MM.1S (cell line): ENCODE measurements at regions not wholly inside any gene's neighbourhood (a gene's known extent, or its start where the extent isn't known, plus 50 kb on each side); places are given as distances from the start of the nearest gene placed in this dataset.

ENCODE experiments used
- DNase-seq: peaks from one replicate; pipeline ENCODE4 v3.0.0-alpha.2; 2015
- H2AFZ ChIP-seq: fragments of 300-600 bp; sonication (generic); 2 replicates; pipeline ENCODE4 v1.6.0; 2016; ENCODE audit warnings: antibody characterized with exemption, low read length
- H3F3A ChIP-seq: fragments of 300-600 bp; sonication (generic); 2 replicates; pipeline ENCODE4 v1.6.1; 2016; ENCODE audit warnings: mild to moderate bottlenecking, antibody characterized with exemption, low read length, moderate library complexity, mixed read lengths; ENCODE audit not compliant: insufficient read depth
- H3K27ac ChIP-seq: fragments of 300-600 bp; sonication (generic); 2 replicates; pipeline ENCODE4 v1.5.1; 2016; ENCODE audit warnings: mild to moderate bottlenecking, low read length
- H3K27me3 ChIP-seq: fragments of 300-600 bp; sonication (generic); replicated peaks from 2 replicates; pipeline ENCODE4 v1.6.0; 2016; ENCODE audit warnings: low read length; ENCODE audit not compliant: insufficient read depth
- H3K36me3 ChIP-seq: fragments of 300-600 bp; sonication (generic); replicated peaks from 2 replicates; pipeline ENCODE4 v1.6.1; 2016; ENCODE audit warnings: mild to moderate bottlenecking, low read length, mixed read lengths; ENCODE audit not compliant: insufficient read depth
- H3K4me1 ChIP-seq: fragments of 300-600 bp; sonication (generic); 2 replicates; pipeline ENCODE4 v1.6.1; 2016; ENCODE audit warnings: low read length, mixed read lengths
- H3K4me2 ChIP-seq: fragments of 300-600 bp; sonication (generic); 2 replicates; pipeline ENCODE4 v1.6.0; 2016; ENCODE audit warnings: low read depth, low read length
- H3K4me3 ChIP-seq: fragments of 300-600 bp; sonication (generic); 2 replicates; pipeline ENCODE4 v1.5.1; 2016; ENCODE audit warnings: low read length, mixed read lengths
- H3K79me2 ChIP-seq: fragments of 300-600 bp; sonication (generic); 2 replicates; pipeline ENCODE4 v1.6.1; 2016; ENCODE audit warnings: mixed run types, low read length, mixed read lengths
- H3K9ac ChIP-seq: fragments of 300-600 bp; sonication (generic); 2 replicates; pipeline ENCODE4 v1.6.1; 2016; ENCODE audit warnings: low read length, mixed read lengths
- H3K9me2 ChIP-seq: fragments of 300-600 bp; sonication (generic); replicated peaks from 2 replicates; pipeline ENCODE4 v1.6.1; 2016; ENCODE audit warnings: mild to moderate bottlenecking, low read length, mixed read lengths; ENCODE audit not compliant: insufficient read depth
- H3K9me3 ChIP-seq: fragments of 300-600 bp; sonication (generic); replicated peaks from 2 replicates; pipeline ENCODE4 v1.6.1; 2016; ENCODE audit warnings: mild to moderate bottlenecking, low read length, mixed read lengths; ENCODE audit not compliant: insufficient read depth
- H4K20me1 ChIP-seq: fragments of 300-600 bp; sonication (generic); 2 replicates; pipeline ENCODE4 v1.6.1; 2016; ENCODE audit warnings: mild to moderate bottlenecking, low read length, moderate library complexity, mixed read lengths; ENCODE audit not compliant: insufficient read depth
- CTCF ChIP-seq: fragments of 300-600 bp; sonication (generic); IDR thresholded peaks from 2 replicates; pipeline ENCODE4 v1.5.1; 2016; ENCODE audit warnings: antibody characterized with exemption, low read length, mixed read lengths
- EZH2 ChIP-seq: fragments of 300-600 bp; sonication (generic); optimal IDR thresholded peaks from 2 replicates; pipeline ENCODE3; 2017; ENCODE audit warnings: low read depth, mild to moderate bottlenecking, antibody characterized with exemption, low read length, mixed read lengths
- EZH2phosphoT487 ChIP-seq: fragments of 300-600 bp; sonication (generic); IDR thresholded peaks from 2 replicates; pipeline ENCODE4 v1.6.1; 2018; ENCODE audit warnings: antibody characterized with exemption, low read length

- no peaks in the 10 kb centered on the region for H3K27me3 ChIP-seq
- no peak for DNase-seq
- no peaks in the 10 kb centered on the region for H3K9me2 ChIP-seq
- no peak overlapping the region for H3K4me3 ChIP-seq
- H3K36me3 ChIP-seq: no peaks in the 10 kb centered on the region
- H3K4me1 ChIP-seq: no peaks in the 10 kb centered on the region
- H3K4me2 ChIP-seq: no peak overlapping the region
- no peaks in the 10 kb centered on the region for H3K9me3 ChIP-seq
- no peaks in the 10 kb centered on the region for H3F3A ChIP-seq
- H2AFZ ChIP-seq: no peak overlapping the region
- H3K27ac ChIP-seq: no peak overlapping the region
- TF ChIP-seq CTCF: no peak
- no peak for TF ChIP-seq EZH2phosphoT487
- TF ChIP-seq EZH2: no peak
- no peak overlapping the region for H3K9ac ChIP-seq
- no peaks in the 10 kb centered on the region for H4K20me1 ChIP-seq
- H3K79me2 ChIP-seq: no peaks in the 10 kb centered on the region
These were observed 364.7 kb upstream of the POM121L12 start for GRCh38 chr7:52670608-52671225.

GRCh38 chr7:52669031-52669430 is 366.4 kb upstream of the POM121L12 start:
- Histone ChIP-seq H3K79me2 (no peaks in the 10 kb centered on the region), H3K4me3 (no peak overlapping the region), H4K20me1 (no peaks in the 10 kb centered on the region), H3K9ac (no peak overlapping the region), H3K9me3 (no peaks in the 10 kb centered on the region), H3K4me1 (no peaks in the 10 kb centered on the region), H2AFZ (no peak overlapping the region), H3K27ac (no peak overlapping the region), H3K9me2 (no peaks in the 10 kb centered on the region), H3K27me3 (no peaks in the 10 kb centered on the region), H3K4me2 (no peak overlapping the region), H3F3A (no peaks in the 10 kb centered on the region), H3K36me3 (no peaks in the 10 kb centered on the region)
- DNase-seq: no peak
- TF ChIP-seq EZH2phosphoT487 (no peak), CTCF (no peak), EZH2 (no peak)

GRCh38 chr7:52668435-52668834 is 367.0 kb upstream of the POM121L12 start:
- H3K9me3 ChIP-seq: no peaks in the 10 kb centered on the region
- DNase-seq: no peak
- H3K79me2 ChIP-seq: no peaks in the 10 kb centered on the region
- no peak overlapping the region for H2AFZ ChIP-seq
- H3K4me2 ChIP-seq: no peak overlapping the region
- no peaks in the 10 kb centered on the region for H3K4me1 ChIP-seq
- H3K9ac ChIP-seq: no peak overlapping the region
- H3K36me3 ChIP-seq: no peaks in the 10 kb centered on the region
- no peaks in the 10 kb centered on the region for H3K27me3 ChIP-seq
- no peaks in the 10 kb centered on the region for H3K9me2 ChIP-seq
- H3F3A ChIP-seq: no peaks in the 10 kb centered on the region
- H3K27ac ChIP-seq: no peak overlapping the region
- no peak overlapping the region for H3K4me3 ChIP-seq
- no peaks in the 10 kb centered on the region for H4K20me1 ChIP-seq
- no peak for TF ChIP-seq CTCF
- no peak for TF ChIP-seq EZH2
- TF ChIP-seq EZH2phosphoT487: no peak
